MCF 10A (cell line): ENCODE measurements at regions not wholly inside any gene's neighbourhood (a gene's known extent, or its start where the extent isn't known, plus 50 kb on each side); places are given as distances from the start of the nearest gene placed in this dataset.

ENCODE experiments used
- BruUV-seq: library from RNA; stranded (reverse); fragments of 400-500 nt; replicated peaks from 2 replicates; lab custom pipeline; 2021; lab: Mats Ljungman, UMichigan
- CTCF ChIA-PET: fragments of 300-600 bp; sonication (Branson Sonifier 250); formaldehyde crosslinking; extraction: SDS; loops from one replicate; lab custom pipeline; 2021; ENCODE audit warnings: antibody characterized with exemption, inconsistent platforms; lab: Yijun Ruan, JAX
- POLR2A ChIA-PET: fragments of 300-600, 350-650 bp; sonication (Branson Sonifier 250); formaldehyde crosslinking; extraction: SDS; loops from one replicate; lab custom pipeline; 2020; ENCODE audit warnings: antibody characterized with exemption, inconsistent platforms; lab: Yijun Ruan, JAX
- DNase-seq: peaks from one replicate; pipeline ENCODE4 v3.0.0-alpha.2; 2018; ENCODE audit not compliant: unreplicated experiment
- H3K27ac Mint-ChIP-seq: one replicate; pipeline ENCODE4 v1.8.0; 2022; ENCODE audit warnings: mild to moderate bottlenecking, low read depth, mixed read lengths; ENCODE audit not compliant: unreplicated experiment
- H3K27me3 Mint-ChIP-seq: one replicate; pipeline ENCODE4 v1.8.0; 2022; ENCODE audit warnings: mixed read lengths; ENCODE audit not compliant: insufficient read depth, unreplicated experiment
- H3K36me3 Mint-ChIP-seq: one replicate; pipeline ENCODE4 v1.8.0; 2022; ENCODE audit warnings: mild to moderate bottlenecking, moderate library complexity, mixed read lengths; ENCODE audit not compliant: insufficient read depth, unreplicated experiment
- H3K4me1 Mint-ChIP-seq: one replicate; pipeline ENCODE4 v1.8.0; 2022; ENCODE audit warnings: mixed read lengths; ENCODE audit not compliant: insufficient read depth, unreplicated experiment
- H3K4me3 Mint-ChIP-seq: one replicate; pipeline ENCODE4 v1.8.0; 2022; ENCODE audit warnings: mild to moderate bottlenecking, moderate library complexity, mixed read lengths; ENCODE audit not compliant: unreplicated experiment
- H3K9me3 Mint-ChIP-seq: one replicate; pipeline ENCODE4 v1.8.0; 2022; ENCODE audit warnings: mixed read lengths; ENCODE audit not compliant: unreplicated experiment
- CTCF ChIP-seq: fragments of 200-600 bp; IDR thresholded peaks from one replicate; pipeline ENCODE4 v1.8.0; 2022; ENCODE audit warnings: antibody characterized with exemption, mild to moderate bottlenecking; ENCODE audit not compliant: unreplicated experiment
- intact Hi-C: fragments of 100-400 bp; cut with micrococcal nuclease; formaldehyde crosslinking; loops from 2 replicates; pipeline ENCODE4 v1.14.1; 2022

- no peak overlapping the region for H3K4me3 Mint-ChIP-seq
- TF ChIP-seq CTCF: no peak
- H3K9me3 Mint-ChIP-seq: no peaks in the 10 kb centered on the region
- no peak for DNase-seq
- POLR2A ChIA-PET: no interaction called here
- BruUV-seq: no TSS peak
- intact Hi-C loops: no loop called here
- H3K4me1 Mint-ChIP-seq: no peaks in the 10 kb centered on the region
- no peaks in the 10 kb centered on the region for H3K36me3 Mint-ChIP-seq
- CTCF ChIA-PET: no interaction called here
- H3K27me3 Mint-ChIP-seq: no peaks in the 10 kb centered on the region
- H3K27ac Mint-ChIP-seq: no peak overlapping the region
These were observed 1196.1 kb upstream of the CDH9 start for GRCh38 chr5:28234356-28234968.

GRCh38 chr5:28226407-28226806 lies 1188.0 kb upstream of the CDH9 start:
- Mint-ChIP-seq H3K27ac (no peak overlapping the region), H3K4me1 (no peaks in the 10 kb centered on the region), H3K9me3 (no peaks in the 10 kb centered on the region), H3K4me3 (no peak overlapping the region), H3K27me3 (no peaks in the 10 kb centered on the region), H3K36me3 (no peaks in the 10 kb centered on the region)
- BruUV-seq: no TSS peak
- peak; percentile 3 for DNase-seq
- no peak for TF ChIP-seq CTCF
- CTCF ChIA-PET: no interaction called here
- POLR2A ChIA-PET: no interaction called here
- intact Hi-C loops: no loop called here

- Mint-ChIP-seq H3K4me1 (no peaks in the 10 kb centered on the region), H3K27ac (no peak overlapping the region), H3K4me3 (no peak overlapping the region), H3K36me3 (no peaks in the 10 kb centered on the region), H3K27me3 (no peaks in the 10 kb centered on the region), H3K9me3 (peaks cover 7% of the 10 kb centered on the region)
- ChIA-PET POLR2A (interaction anchor here (0.8 to 1.1 kb wide), 2 partner anchors 9 to 10 kb away, joined by 3 to 4 read pairs; no protein-coding TSS in a partner anchor), CTCF (no interaction called here)
- intact Hi-C loops: no loop called here
- no peak for TF ChIP-seq CTCF
- no peak for DNase-seq
- BruUV-seq: no TSS peak
These were observed 1181.2 kb upstream of the CDH9 start for GRCh38 chr5:28219539-28219938.

- Mint-ChIP-seq H3K4me1 (no peaks in the 10 kb centered on the region), H3K4me3 (no peak overlapping the region), H3K27ac (no peak overlapping the region), H3K27me3 (no peaks in the 10 kb centered on the region), H3K36me3 (no peaks in the 10 kb centered on the region), H3K9me3 (peaks cover 7% of the 10 kb centered on the region)
- CTCF ChIA-PET: interaction anchor here (0.6 kb wide), 1 partner anchor 1210 kb away, joined by 6 read pairs; no protein-coding TSS in a partner anchor
- no peak for TF ChIP-seq CTCF
- intact Hi-C loops: no loop called here
- POLR2A ChIA-PET: no interaction called here
- no peak for DNase-seq
- BruUV-seq: no TSS peak
These were observed 1179.3 kb upstream of the CDH9 start for GRCh38 chr5:28217695-28218094.
